ENCODE measurements at regions not wholly inside any gene's neighbourhood (a gene's known extent, or its start where the extent isn't known, plus 50 kb on each side); places are given as distances from the start of the nearest gene placed in this dataset.
"Not testable (repeated sequence)": the region's sequence is repeated elsewhere in the genome, so short reads cannot be mapped to it uniquely, and the experiment has no call there.

DNA sequence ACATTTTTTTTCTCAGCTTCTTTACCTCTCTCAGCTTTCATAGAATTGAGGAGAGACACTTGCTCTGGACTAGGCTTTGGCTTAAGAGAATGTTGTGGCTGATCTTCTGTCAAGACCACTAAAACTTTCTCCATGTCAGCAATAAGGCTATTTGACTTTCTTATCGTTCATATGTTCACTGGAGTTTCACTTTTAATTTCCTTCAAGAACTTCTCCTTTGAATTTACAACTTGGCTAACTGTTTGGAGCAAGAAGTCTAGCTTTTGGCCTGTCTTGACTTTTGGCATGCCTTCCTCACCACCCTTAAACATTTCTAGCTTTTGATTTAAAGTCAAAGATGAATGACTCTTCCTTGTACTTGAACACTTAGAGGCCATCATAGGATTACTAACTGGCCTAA lies 104.4 kb upstream of the SLC39A10 start:
- intact Hi-C loops (cut with micrococcal nuclease; ENCODE audit: unreplicated experiment): no loop called here
- Histone ChIP-seq H3K9me3 (ENCODE audit: insufficient read depth, low read depth) (no peaks in the 10 kb centered on the region), H3K27me3 (ENCODE audit: insufficient read depth, low read depth) (no peaks in the 10 kb centered on the region), H3K36me3 (ENCODE audit: low read depth) (no peaks in the 10 kb centered on the region), H3K79me2 (ENCODE audit: low read depth) (no peaks in the 10 kb centered on the region), H2AFZ (no peak overlapping the region), H3K9me2 (ENCODE audit: insufficient read depth) (no peaks in the 10 kb centered on the region), H3K27ac (no peak overlapping the region), H3F3A (ENCODE audit: insufficient read depth, low read depth) (no peaks in the 10 kb centered on the region), H3K4me1 (replicated peaks; ENCODE audit: insufficient read depth) (no peaks in the 10 kb centered on the region), H4K20me1 (ENCODE audit: insufficient read depth) (no peaks in the 10 kb centered on the region), H3K4me3 (no peak overlapping the region), H3K4me2 (no peak overlapping the region)
- CTCF ChIA-PET: no interaction called here
- no peak for DNase-seq
- POLR2A ChIA-PET (ENCODE audit: unreplicated experiment): no interaction called here
- BruUV-seq (replicated peaks): no TSS peak
- TF ChIP-seq, protein P1, sequence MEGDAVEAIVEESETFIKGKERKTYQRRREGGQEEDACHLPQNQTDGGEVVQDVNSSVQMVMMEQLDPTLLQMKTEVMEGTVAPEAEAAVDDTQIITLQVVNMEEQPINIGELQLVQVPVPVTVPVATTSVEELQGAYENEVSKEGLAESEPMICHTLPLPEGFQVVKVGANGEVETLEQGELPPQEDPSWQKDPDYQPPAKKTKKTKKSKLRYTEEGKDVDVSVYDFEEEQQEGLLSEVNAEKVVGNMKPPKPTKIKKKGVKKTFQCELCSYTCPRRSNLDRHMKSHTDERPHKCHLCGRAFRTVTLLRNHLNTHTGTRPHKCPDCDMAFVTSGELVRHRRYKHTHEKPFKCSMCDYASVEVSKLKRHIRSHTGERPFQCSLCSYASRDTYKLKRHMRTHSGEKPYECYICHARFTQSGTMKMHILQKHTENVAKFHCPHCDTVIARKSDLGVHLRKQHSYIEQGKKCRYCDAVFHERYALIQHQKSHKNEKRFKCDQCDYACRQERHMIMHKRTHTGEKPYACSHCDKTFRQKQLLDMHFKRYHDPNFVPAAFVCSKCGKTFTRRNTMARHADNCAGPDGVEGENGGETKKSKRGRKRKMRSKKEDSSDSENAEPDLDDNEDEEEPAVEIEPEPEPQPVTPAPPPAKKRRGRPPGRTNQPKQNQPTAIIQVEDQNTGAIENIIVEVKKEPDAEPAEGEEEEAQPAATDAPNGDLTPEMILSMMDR (conservative IDR thresholded peaks at IDR 0.05): no peak
- TF ChIP-seq EZH2 (IDR thresholded peaks at IDR 0.05; ENCODE audit: low read depth): no peak

GRCh38 chr2:195548198-195548940 lies 108.7 kb upstream of the SLC39A10 start:
- Histone ChIP-seq H3K27ac (no peak overlapping the region), H3K4me3 (no peak overlapping the region), H3F3A (ENCODE audit: insufficient read depth, low read depth) (no peaks in the 10 kb centered on the region), H3K36me3 (ENCODE audit: low read depth) (no peaks in the 10 kb centered on the region), H4K20me1 (ENCODE audit: insufficient read depth) (no peaks in the 10 kb centered on the region), H3K79me2 (ENCODE audit: low read depth) (no peaks in the 10 kb centered on the region), H3K27me3 (ENCODE audit: insufficient read depth, low read depth) (no peaks in the 10 kb centered on the region), H2AFZ (no peak overlapping the region), H3K4me1 (replicated peaks; ENCODE audit: insufficient read depth) (no peaks in the 10 kb centered on the region), H3K9me2 (ENCODE audit: insufficient read depth) (no peaks in the 10 kb centered on the region), H3K4me2 (no peak overlapping the region), H3K9me3 (ENCODE audit: insufficient read depth, low read depth) (no peaks in the 10 kb centered on the region)
- POLR2A ChIA-PET (ENCODE audit: unreplicated experiment): no interaction called here
- no peak for TF ChIP-seq EZH2 (IDR thresholded peaks at IDR 0.05; ENCODE audit: low read depth)
- TF ChIP-seq, protein P1 (conservative IDR thresholded peaks at IDR 0.05): no peak
- intact Hi-C loops (cut with micrococcal nuclease; ENCODE audit: unreplicated experiment): no loop called here
- no TSS peak for BruUV-seq (replicated peaks)
- CTCF ChIA-PET: no interaction called here
- no peak for DNase-seq

DNA sequence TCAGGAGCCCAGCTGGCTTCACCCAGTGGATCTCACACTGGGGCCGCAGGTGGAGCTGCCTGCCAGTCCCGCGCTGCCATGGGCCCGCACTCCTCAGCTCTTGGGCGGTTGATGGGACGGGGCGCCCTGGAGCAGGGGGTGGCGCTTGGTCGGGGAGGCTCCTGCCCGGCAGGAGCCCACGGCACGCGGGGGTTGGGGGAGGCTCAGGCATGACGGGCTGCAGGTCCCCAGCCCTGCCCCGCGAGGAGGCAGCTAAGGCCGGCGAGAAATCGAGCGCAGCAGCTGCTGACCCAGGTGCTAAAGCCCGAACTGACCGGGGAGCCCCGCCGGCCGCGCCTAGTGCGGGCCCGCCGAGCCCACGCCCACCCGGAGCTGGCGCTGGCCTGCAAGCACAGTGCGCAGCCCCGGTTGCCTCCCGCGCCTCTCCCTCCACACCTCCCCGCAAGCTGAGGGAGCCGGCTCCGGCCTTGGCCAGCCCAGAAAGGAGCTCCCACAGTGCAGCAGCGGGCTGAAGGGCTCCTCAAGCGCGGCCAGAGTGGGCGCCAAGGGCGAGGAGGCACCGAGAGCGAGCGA lies 109.7 kb upstream of the SLC39A10 start:
- H3F3A ChIP-seq (ENCODE audit: insufficient read depth, low read depth); H3K9me3 ChIP-seq (ENCODE audit: insufficient read depth, low read depth); H3K27ac ChIP-seq; H3K4me1 ChIP-seq (replicated peaks; ENCODE audit: insufficient read depth); POLR2A ChIA-PET (ENCODE audit: unreplicated experiment); intact Hi-C loops (cut with micrococcal nuclease; ENCODE audit: unreplicated experiment); H3K4me2 ChIP-seq; BruUV-seq (replicated peaks); H2AFZ ChIP-seq; CTCF ChIA-PET; H4K20me1 ChIP-seq (ENCODE audit: insufficient read depth); H3K36me3 ChIP-seq (ENCODE audit: low read depth); H3K9me2 ChIP-seq (ENCODE audit: insufficient read depth); H3K4me3 ChIP-seq; DNase-seq; H3K27me3 ChIP-seq (ENCODE audit: insufficient read depth, low read depth); H3K79me2 ChIP-seq (ENCODE audit: low read depth): not testable (repeated sequence)

DNA sequence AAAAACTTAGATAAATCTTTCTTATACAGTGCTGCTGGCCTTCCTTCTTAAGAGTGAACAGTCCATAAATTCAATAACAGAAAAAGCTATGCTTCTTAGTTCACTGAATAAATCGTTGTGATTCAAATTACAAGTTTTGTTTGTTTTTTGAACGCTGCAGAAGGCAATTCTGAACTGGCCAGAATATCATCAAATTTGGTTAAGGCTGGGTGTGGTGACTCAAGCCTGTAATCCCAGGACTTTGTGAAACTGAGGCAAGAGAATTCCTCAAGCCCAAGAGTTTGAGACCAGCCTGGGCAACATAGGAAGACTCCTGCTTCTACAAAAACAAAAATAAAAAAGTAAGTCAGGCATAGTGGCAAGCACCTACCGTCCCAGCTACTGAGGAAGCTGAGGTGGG lies 111.2 kb upstream of the SLC39A10 start:
- Histone ChIP-seq H3K27ac (no peak overlapping the region), H2AFZ (no peak overlapping the region), H3K9me3 (ENCODE audit: insufficient read depth, low read depth) (no peaks in the 10 kb centered on the region), H4K20me1 (ENCODE audit: insufficient read depth) (no peaks in the 10 kb centered on the region), H3K27me3 (ENCODE audit: insufficient read depth, low read depth) (no peaks in the 10 kb centered on the region), H3K4me2 (no peak overlapping the region), H3F3A (ENCODE audit: insufficient read depth, low read depth) (no peaks in the 10 kb centered on the region), H3K4me3 (no peak overlapping the region), H3K36me3 (ENCODE audit: low read depth) (no peaks in the 10 kb centered on the region), H3K9me2 (ENCODE audit: insufficient read depth) (no peaks in the 10 kb centered on the region), H3K79me2 (ENCODE audit: low read depth) (no peaks in the 10 kb centered on the region), H3K4me1 (replicated peaks; ENCODE audit: insufficient read depth) (no peaks in the 10 kb centered on the region)
- ChIA-PET CTCF (no interaction called here), POLR2A (ENCODE audit: unreplicated experiment) (no interaction called here)
- TF ChIP-seq, protein P1 (conservative IDR thresholded peaks at IDR 0.05): no peak
- TF ChIP-seq EZH2 (IDR thresholded peaks at IDR 0.05; ENCODE audit: low read depth): no peak
- intact Hi-C loops (cut with micrococcal nuclease; ENCODE audit: unreplicated experiment): no loop called here
- no peak for DNase-seq
- BruUV-seq (replicated peaks): no TSS peak

All from PC-9 (cell line).